ENCODE measurements at regions not wholly inside any gene's neighbourhood (a gene's known extent, or its start where the extent isn't known, plus 50 kb on each side); places are given as distances from the start of the nearest gene placed in this dataset.

GRCh38 chr7:138374119-138374693 lies 85.9 kb upstream of the TRIM24 start:
- TF ChIP-seq, protein P1, sequence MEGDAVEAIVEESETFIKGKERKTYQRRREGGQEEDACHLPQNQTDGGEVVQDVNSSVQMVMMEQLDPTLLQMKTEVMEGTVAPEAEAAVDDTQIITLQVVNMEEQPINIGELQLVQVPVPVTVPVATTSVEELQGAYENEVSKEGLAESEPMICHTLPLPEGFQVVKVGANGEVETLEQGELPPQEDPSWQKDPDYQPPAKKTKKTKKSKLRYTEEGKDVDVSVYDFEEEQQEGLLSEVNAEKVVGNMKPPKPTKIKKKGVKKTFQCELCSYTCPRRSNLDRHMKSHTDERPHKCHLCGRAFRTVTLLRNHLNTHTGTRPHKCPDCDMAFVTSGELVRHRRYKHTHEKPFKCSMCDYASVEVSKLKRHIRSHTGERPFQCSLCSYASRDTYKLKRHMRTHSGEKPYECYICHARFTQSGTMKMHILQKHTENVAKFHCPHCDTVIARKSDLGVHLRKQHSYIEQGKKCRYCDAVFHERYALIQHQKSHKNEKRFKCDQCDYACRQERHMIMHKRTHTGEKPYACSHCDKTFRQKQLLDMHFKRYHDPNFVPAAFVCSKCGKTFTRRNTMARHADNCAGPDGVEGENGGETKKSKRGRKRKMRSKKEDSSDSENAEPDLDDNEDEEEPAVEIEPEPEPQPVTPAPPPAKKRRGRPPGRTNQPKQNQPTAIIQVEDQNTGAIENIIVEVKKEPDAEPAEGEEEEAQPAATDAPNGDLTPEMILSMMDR (IDR thresholded peaks at IDR 0.05 in 4 of 5, conservative IDR thresholded peaks at IDR 0.05 in 1 of 5): no peak
- TF ChIP-seq POLR2A (IDR thresholded peaks at IDR 0.05): no peak
